ENCODE measurements at regions not wholly inside any gene's neighbourhood (a gene's known extent, or its start where the extent isn't known, plus 50 kb on each side); places are given as distances from the start of the nearest gene placed in this dataset.

DNA sequence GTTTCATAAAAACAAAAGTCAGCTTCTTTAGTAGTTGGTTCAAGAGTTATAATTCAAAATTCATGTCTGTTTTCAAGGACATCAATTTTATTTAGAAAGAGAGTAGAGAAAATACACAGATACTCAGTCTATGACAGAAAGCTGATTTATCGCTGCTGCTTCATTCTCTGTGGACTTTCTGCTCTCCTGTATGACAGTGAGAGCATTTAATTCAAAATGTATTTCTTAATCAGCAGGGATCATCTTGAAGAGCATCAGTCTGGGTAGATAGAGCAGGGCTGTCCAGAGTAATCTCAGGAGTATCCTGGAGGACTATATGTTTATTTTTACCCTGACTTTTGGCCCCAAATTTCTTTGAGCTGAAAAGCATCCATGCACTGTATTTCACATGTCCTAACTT lies 1676.7 kb downstream of the REEP3 start:
- Mint-ChIP-seq H3K27ac (no peak overlapping the region), H3K27me3 (ENCODE audit: insufficient read depth, low read depth, poor library complexity) (no peaks in the 10 kb centered on the region), H3K36me3 (ENCODE audit: low read depth) (no peaks in the 10 kb centered on the region), H3K4me1 (no peaks in the 10 kb centered on the region), H3K9me3 (no peaks in the 10 kb centered on the region), H3K4me3 (no peak overlapping the region)
- no peak overlapping the region for H2AFZ ChIP-seq
- no peaks in the 10 kb centered on the region for H3K79me2 ChIP-seq (replicated peaks; ENCODE audit: insufficient read depth)
- H3K4me2 ChIP-seq: no peak overlapping the region
- no peaks in the 10 kb centered on the region for H3F3A ChIP-seq (replicated peaks; ENCODE audit: low read depth)
- no peaks in the 10 kb centered on the region for H3K4me1 ChIP-seq (ENCODE audit: insufficient read depth)
- TF ChIP-seq STAT1 (IDR thresholded peaks at IDR 0.05; ENCODE audit: unreplicated experiment): no peak
- TF ChIP-seq, protein P1, sequence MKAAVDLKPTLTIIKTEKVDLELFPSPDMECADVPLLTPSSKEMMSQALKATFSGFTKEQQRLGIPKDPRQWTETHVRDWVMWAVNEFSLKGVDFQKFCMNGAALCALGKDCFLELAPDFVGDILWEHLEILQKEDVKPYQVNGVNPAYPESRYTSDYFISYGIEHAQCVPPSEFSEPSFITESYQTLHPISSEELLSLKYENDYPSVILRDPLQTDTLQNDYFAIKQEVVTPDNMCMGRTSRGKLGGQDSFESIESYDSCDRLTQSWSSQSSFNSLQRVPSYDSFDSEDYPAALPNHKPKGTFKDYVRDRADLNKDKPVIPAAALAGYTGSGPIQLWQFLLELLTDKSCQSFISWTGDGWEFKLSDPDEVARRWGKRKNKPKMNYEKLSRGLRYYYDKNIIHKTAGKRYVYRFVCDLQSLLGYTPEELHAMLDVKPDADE (IDR thresholded peaks at IDR 0.05): no peak
- TF ChIP-seq JUNB (IDR thresholded peaks at IDR 0.05; ENCODE audit: unreplicated experiment): no peak
- TF ChIP-seq POLR2AphosphoS5 (IDR thresholded peaks at IDR 0.05; ENCODE audit: low read depth): no peak
- TF ChIP-seq, protein P2, sequence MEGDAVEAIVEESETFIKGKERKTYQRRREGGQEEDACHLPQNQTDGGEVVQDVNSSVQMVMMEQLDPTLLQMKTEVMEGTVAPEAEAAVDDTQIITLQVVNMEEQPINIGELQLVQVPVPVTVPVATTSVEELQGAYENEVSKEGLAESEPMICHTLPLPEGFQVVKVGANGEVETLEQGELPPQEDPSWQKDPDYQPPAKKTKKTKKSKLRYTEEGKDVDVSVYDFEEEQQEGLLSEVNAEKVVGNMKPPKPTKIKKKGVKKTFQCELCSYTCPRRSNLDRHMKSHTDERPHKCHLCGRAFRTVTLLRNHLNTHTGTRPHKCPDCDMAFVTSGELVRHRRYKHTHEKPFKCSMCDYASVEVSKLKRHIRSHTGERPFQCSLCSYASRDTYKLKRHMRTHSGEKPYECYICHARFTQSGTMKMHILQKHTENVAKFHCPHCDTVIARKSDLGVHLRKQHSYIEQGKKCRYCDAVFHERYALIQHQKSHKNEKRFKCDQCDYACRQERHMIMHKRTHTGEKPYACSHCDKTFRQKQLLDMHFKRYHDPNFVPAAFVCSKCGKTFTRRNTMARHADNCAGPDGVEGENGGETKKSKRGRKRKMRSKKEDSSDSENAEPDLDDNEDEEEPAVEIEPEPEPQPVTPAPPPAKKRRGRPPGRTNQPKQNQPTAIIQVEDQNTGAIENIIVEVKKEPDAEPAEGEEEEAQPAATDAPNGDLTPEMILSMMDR (conservative IDR thresholded peaks at IDR 0.05; ENCODE audit: low read depth in 2 of 2): no peak
- no peak for TF ChIP-seq ZNF114 (CRISPR knock-in tag; IDR thresholded peaks at IDR 0.05)
- TF ChIP-seq, protein P3, sequence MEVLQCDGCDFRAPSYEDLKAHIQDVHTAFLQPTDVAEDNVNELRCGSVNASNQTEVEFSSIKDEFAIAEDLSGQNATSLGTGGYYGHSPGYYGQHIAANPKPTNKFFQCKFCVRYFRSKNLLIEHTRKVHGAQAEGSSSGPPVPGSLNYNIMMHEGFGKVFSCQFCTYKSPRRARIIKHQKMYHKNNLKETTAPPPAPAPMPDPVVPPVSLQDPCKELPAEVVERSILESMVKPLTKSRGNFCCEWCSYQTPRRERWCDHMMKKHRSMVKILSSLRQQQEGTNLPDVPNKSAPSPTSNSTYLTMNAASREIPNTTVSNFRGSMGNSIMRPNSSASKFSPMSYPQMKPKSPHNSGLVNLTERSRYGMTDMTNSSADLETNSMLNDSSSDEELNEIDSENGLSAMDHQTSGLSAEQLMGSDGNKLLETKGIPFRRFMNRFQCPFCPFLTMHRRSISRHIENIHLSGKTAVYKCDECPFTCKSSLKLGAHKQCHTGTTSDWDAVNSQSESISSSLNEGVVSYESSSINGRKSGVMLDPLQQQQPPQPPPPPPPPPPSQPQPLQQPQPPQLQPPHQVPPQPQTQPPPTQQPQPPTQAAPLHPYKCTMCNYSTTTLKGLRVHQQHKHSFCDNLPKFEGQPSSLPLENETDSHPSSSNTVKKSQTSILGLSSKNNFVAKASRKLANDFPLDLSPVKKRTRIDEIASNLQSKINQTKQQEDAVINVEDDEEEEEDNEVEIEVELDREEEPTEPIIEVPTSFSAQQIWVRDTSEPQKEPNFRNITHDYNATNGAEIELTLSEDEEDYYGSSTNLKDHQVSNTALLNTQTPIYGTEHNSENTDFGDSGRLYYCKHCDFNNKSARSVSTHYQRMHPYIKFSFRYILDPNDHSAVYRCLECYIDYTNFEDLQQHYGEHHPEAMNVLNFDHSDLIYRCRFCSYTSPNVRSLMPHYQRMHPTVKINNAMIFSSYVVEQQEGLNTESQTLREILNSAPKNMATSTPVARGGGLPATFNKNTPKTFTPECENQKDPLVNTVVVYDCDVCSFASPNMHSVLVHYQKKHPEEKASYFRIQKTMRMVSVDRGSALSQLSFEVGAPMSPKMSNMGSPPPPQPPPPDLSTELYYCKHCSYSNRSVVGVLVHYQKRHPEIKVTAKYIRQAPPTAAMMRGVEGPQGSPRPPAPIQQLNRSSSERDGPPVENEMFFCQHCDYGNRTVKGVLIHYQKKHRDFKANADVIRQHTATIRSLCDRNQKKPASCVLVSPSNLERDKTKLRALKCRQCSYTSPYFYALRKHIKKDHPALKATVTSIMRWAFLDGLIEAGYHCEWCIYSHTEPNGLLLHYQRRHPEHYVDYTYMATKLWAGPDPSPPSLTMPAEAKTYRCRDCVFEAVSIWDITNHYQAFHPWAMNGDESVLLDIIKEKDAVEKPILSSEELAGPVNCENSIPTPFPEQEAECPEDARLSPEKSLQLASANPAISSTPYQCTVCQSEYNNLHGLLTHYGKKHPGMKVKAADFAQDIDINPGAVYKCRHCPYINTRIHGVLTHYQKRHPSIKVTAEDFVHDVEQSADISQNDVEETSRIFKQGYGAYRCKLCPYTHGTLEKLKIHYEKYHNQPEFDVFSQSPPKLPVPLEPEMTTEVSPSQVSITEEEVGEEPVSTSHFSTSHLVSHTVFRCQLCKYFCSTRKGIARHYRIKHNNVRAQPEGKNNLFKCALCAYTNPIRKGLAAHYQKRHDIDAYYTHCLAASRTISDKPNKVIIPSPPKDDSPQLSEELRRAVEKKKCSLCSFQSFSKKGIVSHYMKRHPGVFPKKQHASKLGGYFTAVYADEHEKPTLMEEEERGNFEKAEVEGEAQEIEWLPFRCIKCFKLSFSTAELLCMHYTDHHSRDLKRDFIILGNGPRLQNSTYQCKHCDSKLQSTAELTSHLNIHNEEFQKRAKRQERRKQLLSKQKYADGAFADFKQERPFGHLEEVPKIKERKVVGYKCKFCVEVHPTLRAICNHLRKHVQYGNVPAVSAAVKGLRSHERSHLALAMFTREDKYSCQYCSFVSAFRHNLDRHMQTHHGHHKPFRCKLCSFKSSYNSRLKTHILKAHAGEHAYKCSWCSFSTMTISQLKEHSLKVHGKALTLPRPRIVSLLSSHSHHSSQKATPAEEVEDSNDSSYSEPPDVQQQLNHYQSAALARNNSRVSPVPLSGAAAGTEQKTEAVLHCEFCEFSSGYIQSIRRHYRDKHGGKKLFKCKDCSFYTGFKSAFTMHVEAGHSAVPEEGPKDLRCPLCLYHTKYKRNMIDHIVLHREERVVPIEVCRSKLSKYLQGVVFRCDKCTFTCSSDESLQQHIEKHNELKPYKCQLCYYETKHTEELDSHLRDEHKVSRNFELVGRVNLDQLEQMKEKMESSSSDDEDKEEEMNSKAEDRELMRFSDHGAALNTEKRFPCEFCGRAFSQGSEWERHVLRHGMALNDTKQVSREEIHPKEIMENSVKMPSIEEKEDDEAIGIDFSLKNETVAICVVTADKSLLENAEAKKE (CRISPR knock-in tag; IDR thresholded peaks at IDR 0.05): no peak
- TF ChIP-seq EZH2 (IDR thresholded peaks at IDR 0.05; ENCODE audit: low read depth, unreplicated experiment): no peak
- no peak for TF ChIP-seq ZNF331 (CRISPR knock-in tag; IDR thresholded peaks at IDR 0.05; ENCODE audit: low read depth)
- no peak for TF ChIP-seq CREB1 (CRISPR knock-in tag; IDR thresholded peaks at IDR 0.05; ENCODE audit: low read depth)
- TF ChIP-seq, protein P4, sequence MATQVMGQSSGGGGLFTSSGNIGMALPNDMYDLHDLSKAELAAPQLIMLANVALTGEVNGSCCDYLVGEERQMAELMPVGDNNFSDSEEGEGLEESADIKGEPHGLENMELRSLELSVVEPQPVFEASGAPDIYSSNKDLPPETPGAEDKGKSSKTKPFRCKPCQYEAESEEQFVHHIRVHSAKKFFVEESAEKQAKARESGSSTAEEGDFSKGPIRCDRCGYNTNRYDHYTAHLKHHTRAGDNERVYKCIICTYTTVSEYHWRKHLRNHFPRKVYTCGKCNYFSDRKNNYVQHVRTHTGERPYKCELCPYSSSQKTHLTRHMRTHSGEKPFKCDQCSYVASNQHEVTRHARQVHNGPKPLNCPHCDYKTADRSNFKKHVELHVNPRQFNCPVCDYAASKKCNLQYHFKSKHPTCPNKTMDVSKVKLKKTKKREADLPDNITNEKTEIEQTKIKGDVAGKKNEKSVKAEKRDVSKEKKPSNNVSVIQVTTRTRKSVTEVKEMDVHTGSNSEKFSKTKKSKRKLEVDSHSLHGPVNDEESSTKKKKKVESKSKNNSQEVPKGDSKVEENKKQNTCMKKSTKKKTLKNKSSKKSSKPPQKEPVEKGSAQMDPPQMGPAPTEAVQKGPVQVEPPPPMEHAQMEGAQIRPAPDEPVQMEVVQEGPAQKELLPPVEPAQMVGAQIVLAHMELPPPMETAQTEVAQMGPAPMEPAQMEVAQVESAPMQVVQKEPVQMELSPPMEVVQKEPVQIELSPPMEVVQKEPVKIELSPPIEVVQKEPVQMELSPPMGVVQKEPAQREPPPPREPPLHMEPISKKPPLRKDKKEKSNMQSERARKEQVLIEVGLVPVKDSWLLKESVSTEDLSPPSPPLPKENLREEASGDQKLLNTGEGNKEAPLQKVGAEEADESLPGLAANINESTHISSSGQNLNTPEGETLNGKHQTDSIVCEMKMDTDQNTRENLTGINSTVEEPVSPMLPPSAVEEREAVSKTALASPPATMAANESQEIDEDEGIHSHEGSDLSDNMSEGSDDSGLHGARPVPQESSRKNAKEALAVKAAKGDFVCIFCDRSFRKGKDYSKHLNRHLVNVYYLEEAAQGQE (IDR thresholded peaks at IDR 0.05; ENCODE audit: unreplicated experiment): no peak
- TF ChIP-seq NANOG (IDR thresholded peaks at IDR 0.05; ENCODE audit: borderline replicate concordance): no peak
- TF ChIP-seq EZH2phosphoT487 (IDR thresholded peaks at IDR 0.05; ENCODE audit: unreplicated experiment): no peak
- no peaks in the 10 kb centered on the region for H3K27me3 ChIP-seq (ENCODE audit: insufficient read depth)
- H3K4me3 ChIP-seq: no peak overlapping the region
- ATAC-seq (no peak), DNase-seq (ENCODE audit: low spot score) (no peak)
- 0 out of 2 replicates have a peak, but pooled peaks cover 6% of the 10 kb centered on the region for H3K9me2 ChIP-seq (ENCODE audit: insufficient read depth)
- no peaks in the 10 kb centered on the region for H3K36me3 ChIP-seq (ENCODE audit: insufficient read depth)
- no peaks in the 10 kb centered on the region for H4K20me1 ChIP-seq (replicated peaks; ENCODE audit: insufficient read depth)
- no peak overlapping the region for H3K27ac ChIP-seq (ENCODE audit: low read depth)
